Type B pancreatic cell (in vitro differentiated cells): ENCODE measurements at regions not wholly inside any gene's neighbourhood (a gene's known extent, or its start where the extent isn't known, plus 50 kb on each side); places are given as distances from the start of the nearest gene placed in this dataset.

Source experiments
- DNase-seq: peaks from one replicate; pipeline ENCODE4 v3.0.0; 2021; ENCODE audit warnings: mixed read lengths; ENCODE audit not compliant: unreplicated experiment; ENCODE audit errors: extremely low spot score
- H3K27ac Mint-ChIP-seq: 2 replicates; pipeline ENCODE4 v1.8.0; 2021; ENCODE audit warnings: mild to moderate bottlenecking, mixed read lengths
- H3K27me3 Mint-ChIP-seq: 2 replicates; pipeline ENCODE4 v1.8.0; 2021; ENCODE audit warnings: mixed read lengths
- H3K36me3 Mint-ChIP-seq: 2 replicates; pipeline ENCODE4 v1.8.0; 2021; ENCODE audit warnings: mixed read lengths
- H3K4me1 Mint-ChIP-seq: one replicate; pipeline ENCODE4 v1.8.0; 2021; ENCODE audit warnings: mixed read lengths; ENCODE audit not compliant: unreplicated experiment
- H3K4me3 Mint-ChIP-seq: 2 replicates; pipeline ENCODE4 v1.8.0; 2021; ENCODE audit warnings: mild to moderate bottlenecking, mixed read lengths
- H3K9me3 Mint-ChIP-seq: 2 replicates; pipeline ENCODE4 v1.8.0; 2021; ENCODE audit warnings: mixed read lengths
- CTCF ChIP-seq: fragments of 200-600 bp; sonication (generic); conservative IDR thresholded peaks from 2 replicates; pipeline ENCODE4 v1.5.0; 2021; ENCODE audit warnings: antibody characterized with exemption, mild to moderate bottlenecking

GRCh38 chr10:76675951-76676587, 961.5 kb downstream of the KCNMA1 start:
- Mint-ChIP-seq H3K27ac (no peak overlapping the region), H3K9me3 (no peaks in the 10 kb centered on the region), H3K36me3 (no peaks in the 10 kb centered on the region), H3K27me3 (peaks cover 45% of the 10 kb centered on the region), H3K4me3 (no peak overlapping the region), H3K4me1 (no peaks in the 10 kb centered on the region)
- DNase-seq, result no peak
- TF ChIP-seq CTCF, result no peak

- Mint-ChIP-seq H3K4me1 (no peaks in the 10 kb centered on the region), H3K4me3 (no peak overlapping the region), H3K36me3 (no peaks in the 10 kb centered on the region), H3K27ac (no peak overlapping the region), H3K9me3 (no peaks in the 10 kb centered on the region), H3K27me3 (peaks cover 43% of the 10 kb centered on the region)
- DNase-seq, result no peak
- no peak for TF ChIP-seq CTCF
Measured at GRCh38 chr10:76675561-76675950, 962.1 kb downstream of the KCNMA1 start.

- H3K4me1 Mint-ChIP-seq, result peaks cover 8% of the 10 kb centered on the region
- no peak for DNase-seq
- peaks cover 19% of the 10 kb centered on the region for H3K27me3 Mint-ChIP-seq
- no peaks in the 10 kb centered on the region for H3K36me3 Mint-ChIP-seq
- no peaks in the 10 kb centered on the region for H3K9me3 Mint-ChIP-seq
- no peak overlapping the region for H3K4me3 Mint-ChIP-seq
- H3K27ac Mint-ChIP-seq, result no peak overlapping the region
- no peak for TF ChIP-seq CTCF
Measured at GRCh38 chr10:76667408-76668370, 969.9 kb downstream of the KCNMA1 start.

GRCh38 chr10:76666891-76667290, 970.7 kb downstream of the KCNMA1 start:
- peaks cover 19% of the 10 kb centered on the region for H3K27me3 Mint-ChIP-seq
- no peak for DNase-seq
- TF ChIP-seq CTCF, result no peak
- no peak overlapping the region for H3K4me3 Mint-ChIP-seq
- H3K36me3 Mint-ChIP-seq, result no peaks in the 10 kb centered on the region
- no peak overlapping the region for H3K27ac Mint-ChIP-seq
- peaks cover 8% of the 10 kb centered on the region for H3K4me1 Mint-ChIP-seq
- no peaks in the 10 kb centered on the region for H3K9me3 Mint-ChIP-seq

- Mint-ChIP-seq H3K9me3 (no peaks in the 10 kb centered on the region), H3K4me3 (no peak overlapping the region), H3K27me3 (peaks cover 17% of the 10 kb centered on the region), H3K36me3 (no peaks in the 10 kb centered on the region), H3K4me1 (peaks cover 8% of the 10 kb centered on the region), H3K27ac (no peak overlapping the region)
- no peak for DNase-seq
- no peak for TF ChIP-seq CTCF
Measured at GRCh38 chr10:76665029-76665428, 972.6 kb downstream of the KCNMA1 start.
